ENCODE measurements at regions not wholly inside any gene's neighbourhood (a gene's known extent, or its start where the extent isn't known, plus 50 kb on each side); places are given as distances from the start of the nearest gene placed in this dataset.

- no peak for DNase-seq (ENCODE audit: low read depth in 2 of 2)
Observed at GRCh38 chr3:459311-459670, 262.7 kb downstream of the CHL1 start.

- DNase-seq (ENCODE audit: low read depth in 2 of 2) = no peak
Observed at GRCh38 chr3:461006-461405, 264.4 kb downstream of the CHL1 start.

DNA sequence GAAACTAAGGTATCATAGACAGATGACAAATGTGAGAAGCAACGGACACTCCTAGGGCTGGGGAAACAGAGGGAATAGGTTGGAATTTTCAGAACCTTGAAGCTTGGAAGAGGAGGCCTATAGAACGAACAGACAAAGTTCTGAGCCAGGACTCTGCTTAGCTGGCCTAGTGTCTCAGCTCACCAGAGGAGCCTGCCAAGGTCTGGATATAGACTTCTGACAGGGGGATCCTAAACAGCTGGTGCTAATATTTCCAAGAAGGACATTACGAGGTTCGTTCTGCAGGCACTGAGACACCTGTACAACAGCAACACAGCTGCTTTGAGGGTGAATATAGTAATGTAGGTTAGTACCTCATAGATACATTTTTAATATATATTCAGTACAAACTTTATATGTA is 266.3 kb downstream of the CHL1 start:
- DNase-seq (ENCODE audit: low read depth in 2 of 2) = no peak

DNA sequence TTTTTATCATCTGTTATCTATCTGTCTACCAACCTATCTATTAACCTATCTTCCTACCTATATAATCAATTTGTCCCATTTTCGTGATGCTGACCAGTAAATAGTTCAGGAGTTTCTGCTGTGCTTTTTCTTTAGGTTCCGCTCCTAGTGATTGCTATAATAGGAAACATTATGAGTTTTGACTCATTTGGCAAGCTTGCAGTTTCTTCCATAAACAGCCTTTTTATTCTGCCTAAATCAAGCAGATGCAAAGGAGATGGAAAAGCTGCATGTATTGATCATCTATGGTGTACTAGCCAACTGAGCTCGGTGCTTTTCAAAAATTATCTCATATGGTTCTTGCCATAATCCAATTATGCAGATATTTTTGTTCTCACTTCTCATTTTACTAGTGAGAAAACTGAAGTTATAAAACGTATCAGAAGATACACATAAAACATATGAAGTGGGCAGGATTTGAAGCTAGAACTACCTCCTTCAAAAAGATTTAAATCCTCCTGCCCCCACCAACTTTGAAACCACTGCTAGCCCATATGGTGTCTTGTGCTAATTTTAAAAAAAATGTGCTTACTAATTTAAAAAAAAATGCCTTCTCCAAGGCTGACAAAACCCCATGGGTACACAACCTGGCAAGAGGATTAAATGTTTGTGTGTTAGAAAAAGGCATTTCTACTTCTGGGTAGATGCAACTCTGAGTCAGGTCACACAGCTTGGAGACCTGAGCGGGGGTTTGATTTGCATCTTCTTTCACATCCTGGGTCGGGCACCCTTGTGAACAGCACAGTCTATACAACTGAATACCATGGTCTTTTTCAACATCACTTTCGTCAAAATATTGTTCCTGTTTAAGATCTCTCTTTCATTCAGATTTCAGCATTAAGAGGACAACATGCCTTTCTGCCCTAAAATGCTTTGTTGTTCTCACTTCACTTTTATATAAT is 267.0 kb downstream of the CHL1 start:
- DNase-seq (ENCODE audit: low read depth in 2 of 2) = no peak

GRCh38 chr3:464255-464654 is 267.7 kb downstream of the CHL1 start:
- DNase-seq (ENCODE audit: low read depth in 2 of 2) = no peak

DNA sequence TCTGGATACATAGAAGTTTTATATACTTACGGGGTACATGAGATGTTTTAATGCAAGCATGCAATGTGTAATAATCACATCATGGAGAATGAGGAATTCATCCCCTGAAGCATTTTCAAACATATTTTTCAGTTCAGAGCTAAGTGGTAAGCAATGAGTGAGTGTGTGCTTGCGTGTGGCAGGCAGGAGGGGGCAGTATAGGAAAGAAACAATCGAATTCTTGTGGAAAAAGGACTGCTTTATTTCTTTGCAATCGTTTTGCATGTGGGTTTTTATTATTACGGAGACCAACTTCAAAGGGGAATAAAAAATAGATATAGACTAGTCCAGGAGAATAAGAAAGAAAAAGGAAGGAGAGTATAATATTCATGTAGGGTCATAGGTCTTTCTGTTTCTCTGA is 271.6 kb downstream of the CHL1 start:
- no peak for DNase-seq (ENCODE audit: low read depth in 2 of 2)

DNA sequence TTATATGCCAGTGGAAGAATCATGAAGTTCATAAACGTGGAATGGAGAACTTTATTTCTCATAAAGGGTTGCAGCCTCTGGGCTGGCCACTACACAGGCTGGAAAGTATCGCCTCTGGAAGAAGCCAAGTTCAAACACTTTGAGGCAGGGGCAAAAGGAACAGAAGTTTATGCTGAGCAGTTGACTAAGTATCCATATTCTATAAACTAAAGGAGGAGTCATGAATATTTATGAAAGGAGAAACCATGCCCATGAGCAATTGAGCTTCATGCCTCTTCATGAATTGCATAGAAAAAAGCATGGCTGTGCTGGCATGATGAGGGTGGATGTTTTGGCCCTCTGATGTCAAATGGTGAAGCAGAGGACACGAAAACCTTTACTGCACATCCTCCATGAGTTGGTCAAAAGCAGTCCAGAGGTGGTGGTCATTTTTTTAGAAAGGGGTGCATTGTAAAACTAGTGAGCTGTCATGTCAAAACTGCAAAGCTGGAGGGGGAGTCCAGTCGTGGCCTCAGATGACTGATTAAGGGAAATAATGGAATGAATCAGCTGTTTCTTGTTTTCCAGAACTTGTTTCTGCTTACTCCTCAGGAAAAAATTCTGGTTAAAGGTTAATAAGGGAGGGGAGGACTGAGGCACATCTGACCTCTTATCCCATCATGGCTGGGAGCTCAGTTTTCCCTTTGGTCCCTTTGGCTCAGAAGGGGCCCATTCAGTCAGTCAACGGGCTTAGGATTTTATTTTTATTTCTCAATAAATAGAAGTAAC is 276.7 kb downstream of the CHL1 start:
- no peak for DNase-seq (ENCODE audit: low read depth in 2 of 2)

- no peak for DNase-seq (ENCODE audit: low read depth in 2 of 2)
Observed at GRCh38 chr3:474828-475227, 278.3 kb downstream of the CHL1 start.

DNA sequence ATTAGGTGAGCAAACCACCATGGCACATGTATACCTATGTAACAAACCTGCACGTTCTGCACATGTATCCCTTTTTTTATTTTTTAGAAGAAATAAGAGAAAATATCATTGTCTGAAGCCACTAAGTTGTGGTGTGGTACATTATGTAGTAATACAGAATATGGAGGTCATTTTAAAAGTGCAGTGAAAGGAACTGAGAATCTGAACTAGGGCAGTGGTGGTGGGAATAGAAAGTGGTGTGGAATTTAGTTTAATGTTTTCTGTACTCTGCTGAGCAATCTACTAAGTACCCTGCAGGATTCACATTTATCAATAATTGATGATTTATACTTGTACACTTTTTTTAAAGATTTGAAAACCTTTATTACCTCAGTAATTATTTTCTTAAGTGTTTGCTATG is 283.5 kb downstream of the CHL1 start:
- no peak for DNase-seq (ENCODE audit: low read depth in 2 of 2)

- no peak for DNase-seq (ENCODE audit: low read depth in 2 of 2)
Observed at GRCh38 chr3:481111-481510, 284.5 kb downstream of the CHL1 start.

GRCh38 chr3:481680-482079 is 285.1 kb downstream of the CHL1 start:
- no peak for DNase-seq (ENCODE audit: low read depth in 2 of 2)

DNA sequence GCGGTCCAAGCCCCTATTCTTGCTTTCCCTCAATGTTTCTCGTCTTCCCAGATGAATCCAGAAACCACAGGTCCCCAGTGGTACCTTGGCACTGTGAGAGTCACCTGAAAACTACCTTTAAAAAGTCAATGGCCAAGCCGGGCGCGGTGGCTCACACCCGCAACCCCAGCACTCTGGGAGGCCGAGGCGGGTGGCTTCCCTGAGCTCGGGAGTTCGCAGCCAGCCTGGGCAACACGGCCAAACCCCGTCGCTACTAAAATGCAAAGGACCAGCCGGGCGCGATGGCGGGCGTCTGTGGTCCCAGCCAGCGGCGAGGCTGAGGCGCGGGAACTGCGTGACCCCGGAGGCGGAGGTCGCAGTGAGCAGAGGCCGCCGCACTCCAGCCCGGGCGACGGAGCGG is 285.9 kb downstream of the CHL1 start:
- DNase-seq (ENCODE audit: low read depth in 2 of 2) = no peak

DNA sequence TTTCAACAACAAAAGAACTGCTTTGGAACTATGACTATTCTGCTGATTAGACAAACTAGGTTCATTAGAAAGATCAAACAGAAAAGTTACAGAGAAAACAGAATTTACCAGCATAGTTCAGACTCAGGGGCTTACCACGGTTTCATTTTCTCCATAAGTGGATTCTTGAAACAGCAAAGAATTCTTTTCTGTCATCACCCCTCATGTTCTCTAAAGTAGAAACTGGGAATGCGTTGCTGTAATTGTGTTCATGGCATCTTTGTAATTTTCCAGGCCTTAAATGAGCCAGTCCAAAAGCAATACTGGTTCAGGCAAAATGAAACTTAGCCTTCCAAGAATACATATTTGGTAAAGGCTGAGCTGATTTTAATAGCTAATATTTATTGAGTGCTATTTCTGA is 287.8 kb downstream of the CHL1 start:
- no peak for DNase-seq (ENCODE audit: low read depth in 2 of 2)

GRCh38 chr3:487614-488013 is 291.1 kb downstream of the CHL1 start:
- DNase-seq (ENCODE audit: low read depth in 2 of 2) = no peak

GRCh38 chr3:492586-493316 is 296.2 kb downstream of the CHL1 start:
- no peak for DNase-seq (ENCODE audit: low read depth in 2 of 2)

DNA sequence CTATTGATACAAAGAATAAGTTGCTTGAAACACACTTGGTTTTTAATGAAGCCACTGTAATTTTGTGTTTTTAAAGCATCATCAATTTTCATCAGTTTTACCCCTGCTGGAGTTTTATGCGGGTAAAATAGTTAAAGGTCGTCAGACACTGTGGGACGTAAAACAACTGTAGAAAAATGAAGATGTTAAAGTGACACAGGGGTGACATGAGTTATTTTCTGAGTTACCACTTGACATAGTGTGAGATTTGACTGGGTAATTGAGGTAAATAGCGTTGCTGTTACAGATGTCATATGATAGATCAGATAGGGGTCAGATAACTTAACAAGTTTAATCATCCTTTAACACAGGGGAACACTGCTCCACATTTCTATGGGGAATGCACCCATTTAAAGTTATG is 297.6 kb downstream of the CHL1 start:
- DNase-seq (ENCODE audit: low read depth in 2 of 2) = no peak

- no peak for DNase-seq (ENCODE audit: low read depth in 2 of 2)
Observed at GRCh38 chr3:498487-498886, 301.9 kb downstream of the CHL1 start.

DNA sequence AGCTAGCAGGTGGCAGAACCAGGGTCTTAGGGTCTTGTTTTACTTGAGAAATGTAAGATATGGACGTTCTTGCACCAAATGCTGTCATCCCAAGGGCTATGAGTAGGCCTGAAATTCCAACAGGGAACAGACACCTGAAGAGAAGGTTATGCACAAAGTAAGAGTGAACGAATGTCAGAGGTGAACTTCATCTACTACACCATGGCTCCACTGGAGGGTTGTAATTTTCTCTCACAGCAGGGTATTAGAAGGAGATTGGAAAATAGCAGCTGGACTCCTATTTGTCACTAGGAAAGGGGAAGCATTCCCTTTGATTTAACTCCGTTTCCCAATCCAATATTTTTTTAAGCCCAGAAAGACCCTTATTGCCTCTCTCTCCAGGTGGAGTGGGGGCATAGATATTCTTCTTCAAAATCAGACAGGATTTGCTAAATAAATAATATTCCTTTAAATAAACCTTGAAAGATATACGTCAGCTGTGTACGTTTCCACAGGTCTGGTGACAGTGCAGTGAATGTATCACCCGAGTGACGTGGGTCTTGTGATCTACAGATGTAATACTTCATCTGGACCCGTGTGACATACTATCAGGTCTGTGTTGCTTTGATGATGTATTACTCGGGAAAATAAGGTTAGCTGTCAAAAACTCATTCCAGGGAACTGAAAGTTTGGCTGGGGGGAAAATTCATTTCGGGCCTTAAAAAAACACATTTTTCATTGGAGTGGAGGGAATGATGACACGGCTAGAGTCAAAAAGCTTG is 302.6 kb downstream of the CHL1 start:
- no peak for DNase-seq (ENCODE audit: low read depth in 2 of 2)

- no peak for DNase-seq (ENCODE audit: low read depth in 2 of 2)
Observed at GRCh38 chr3:502486-502885, 305.9 kb downstream of the CHL1 start.

GRCh38 chr3:513301-513700 is 316.7 kb downstream of the CHL1 start:
- DNase-seq (ENCODE audit: low read depth in 2 of 2) = no peak

GRCh38 chr3:514192-514591 is 317.6 kb downstream of the CHL1 start:
- DNase-seq (ENCODE audit: low read depth in 2 of 2) = no peak

GRCh38 chr3:519026-519425 is 322.5 kb downstream of the CHL1 start:
- DNase-seq (ENCODE audit: low read depth in 2 of 2) = no peak
